ENCODE measurements at regions not wholly inside any gene's neighbourhood (a gene's known extent, or its start where the extent isn't known, plus 50 kb on each side); places are given as distances from the start of the nearest gene placed in this dataset.

DNA sequence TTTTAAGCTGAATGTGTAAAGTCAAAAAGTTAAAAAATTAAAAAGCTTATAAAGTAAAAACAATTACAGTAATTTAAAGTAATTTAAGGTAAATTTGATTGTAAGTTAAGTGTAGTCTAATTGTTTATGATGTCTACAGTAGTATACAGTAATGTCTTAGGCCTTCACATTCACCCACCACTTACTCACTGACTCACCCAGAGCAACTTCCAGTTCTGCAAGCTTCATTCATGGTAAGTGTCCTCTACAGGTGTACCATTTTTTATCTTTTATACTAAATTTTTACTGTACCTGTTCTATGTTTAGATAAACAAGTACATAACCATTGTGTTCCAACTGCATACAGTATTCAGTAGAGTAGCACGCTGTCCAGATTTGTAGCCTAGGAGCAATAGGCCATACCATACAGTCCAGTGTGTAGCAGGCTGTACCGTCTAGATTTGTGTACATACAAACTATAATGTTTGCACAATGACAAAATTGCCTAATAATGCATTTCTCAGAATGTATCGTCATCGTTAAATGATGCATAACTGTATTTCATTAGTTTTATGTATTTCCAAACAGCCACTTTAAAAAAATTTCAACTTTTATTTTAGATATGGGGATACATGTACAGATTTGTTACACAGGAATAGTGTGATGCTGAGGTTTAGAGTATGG, 319.3 kb downstream of the DYSF start:
- H3K36me3 Mint-ChIP-seq (ENCODE audit: low read depth) = no peaks in the 10 kb centered on the region
- H3K27me3 Mint-ChIP-seq (ENCODE audit: low read depth, poor library complexity) = peaks cover 24% of the 10 kb centered on the region
- no peak overlapping the region for H3K27ac Mint-ChIP-seq
- no peak overlapping the region for H3K4me3 Mint-ChIP-seq
- no peak for DNase-seq
- TF ChIP-seq CTCF (IDR thresholded peaks at IDR 0.05) = no peak
- H3K4me1 Mint-ChIP-seq = no peaks in the 10 kb centered on the region
- H3K9me3 Mint-ChIP-seq = peaks cover 20% of the 10 kb centered on the region

- H3K36me3 Mint-ChIP-seq (ENCODE audit: low read depth) = no peaks in the 10 kb centered on the region
- no peak for DNase-seq
- no peak overlapping the region for H3K4me3 Mint-ChIP-seq
- H3K27me3 Mint-ChIP-seq (ENCODE audit: low read depth, poor library complexity) = peaks cover 15% of the 10 kb centered on the region
- H3K27ac Mint-ChIP-seq = no peak overlapping the region
- H3K4me1 Mint-ChIP-seq = no peaks in the 10 kb centered on the region
- H3K9me3 Mint-ChIP-seq = peaks cover 20% of the 10 kb centered on the region
- no peak for TF ChIP-seq CTCF (IDR thresholded peaks at IDR 0.05)
These were observed 314.3 kb downstream of the DYSF start for GRCh38 chr2:71767663-71768062.

DNA sequence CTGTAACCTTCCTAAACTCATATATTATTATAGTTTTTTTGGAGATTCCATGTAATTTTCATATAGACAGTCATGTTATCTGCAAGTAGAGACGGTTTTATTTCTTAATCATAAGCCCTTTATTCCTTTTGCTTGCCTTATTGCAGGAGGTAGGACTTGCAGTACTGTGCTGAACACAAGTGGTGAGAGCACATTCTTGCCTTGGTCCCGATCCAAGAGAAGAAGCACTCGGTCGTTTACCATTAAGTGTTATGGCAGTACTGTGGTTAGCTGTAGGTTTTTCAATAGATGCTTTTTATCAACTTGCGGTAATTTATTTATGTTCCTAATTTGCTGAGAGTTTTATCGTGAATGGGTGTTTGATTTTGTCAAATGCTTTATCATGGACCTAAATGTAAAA, 305.7 kb downstream of the DYSF start:
- TF ChIP-seq CTCF (IDR thresholded peaks at IDR 0.05) = no peak
- peaks cover 12% of the 10 kb centered on the region for H3K9me3 Mint-ChIP-seq
- H3K36me3 Mint-ChIP-seq (ENCODE audit: low read depth) = no peaks in the 10 kb centered on the region
- no peak for DNase-seq
- H3K27me3 Mint-ChIP-seq (ENCODE audit: low read depth, poor library complexity) = peaks cover 16% of the 10 kb centered on the region
- H3K4me1 Mint-ChIP-seq = no peaks in the 10 kb centered on the region
- H3K27ac Mint-ChIP-seq = no peak overlapping the region
- no peak overlapping the region for H3K4me3 Mint-ChIP-seq

DNA sequence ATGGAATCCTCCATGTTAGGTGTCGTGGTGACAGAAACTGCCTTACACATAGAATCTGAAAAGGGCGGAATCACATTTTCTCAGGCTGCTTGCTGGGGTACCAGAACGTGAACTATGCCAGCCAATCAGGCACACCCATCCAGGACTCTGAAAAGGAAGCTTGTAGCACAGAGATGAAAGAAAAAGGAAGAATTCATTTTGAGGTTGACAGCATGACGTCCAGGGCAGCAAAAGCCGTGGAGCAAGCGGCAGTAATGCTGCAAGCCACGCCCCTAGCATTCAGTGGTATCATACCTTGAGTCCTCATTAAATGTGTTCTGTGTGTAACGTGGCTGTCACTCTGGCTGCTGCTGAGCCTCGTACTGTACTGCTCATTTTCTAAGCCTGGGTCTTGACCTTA, 304.0 kb downstream of the DYSF start:
- no peak for TF ChIP-seq CTCF (IDR thresholded peaks at IDR 0.05)
- Mint-ChIP-seq H3K9me3 (peaks cover 13% of the 10 kb centered on the region), H3K4me3 (no peak overlapping the region), H3K4me1 (no peaks in the 10 kb centered on the region), H3K36me3 (ENCODE audit: low read depth) (peaks cover 4% of the 10 kb centered on the region), H3K27me3 (ENCODE audit: low read depth, poor library complexity) (peaks cover 13% of the 10 kb centered on the region), H3K27ac (no peak overlapping the region)
- no peak for DNase-seq

- no peak overlapping the region for H3K27ac Mint-ChIP-seq
- H3K27me3 Mint-ChIP-seq (ENCODE audit: low read depth, poor library complexity) = peaks cover 17% of the 10 kb centered on the region
- TF ChIP-seq CTCF (IDR thresholded peaks at IDR 0.05) = no peak
- H3K4me1 Mint-ChIP-seq = no peaks in the 10 kb centered on the region
- peaks cover 15% of the 10 kb centered on the region for H3K9me3 Mint-ChIP-seq
- H3K36me3 Mint-ChIP-seq (ENCODE audit: low read depth) = peaks cover 10% of the 10 kb centered on the region
- H3K4me3 Mint-ChIP-seq = no peak overlapping the region
- no peak for DNase-seq
These were observed 303.0 kb downstream of the DYSF start for GRCh38 chr2:71756280-71756906.

- no peak for TF ChIP-seq CTCF (IDR thresholded peaks at IDR 0.05)
- H3K4me3 Mint-ChIP-seq = no peak overlapping the region
- no peak overlapping the region for H3K27ac Mint-ChIP-seq
- H3K36me3 Mint-ChIP-seq (ENCODE audit: low read depth) = peaks cover 10% of the 10 kb centered on the region
- DNase-seq = no peak
- H3K4me1 Mint-ChIP-seq = peaks cover 36% of the 10 kb centered on the region
- H3K27me3 Mint-ChIP-seq (ENCODE audit: low read depth, poor library complexity) = peaks cover 19% of the 10 kb centered on the region
- H3K9me3 Mint-ChIP-seq = peaks cover 25% of the 10 kb centered on the region
These were observed 298.2 kb downstream of the DYSF start for GRCh38 chr2:71751590-71751989.

All from nephron progenitor cell (in vitro differentiated cells).